ENCODE measurements at regions not wholly inside any gene's neighbourhood (a gene's known extent, or its start where the extent isn't known, plus 50 kb on each side); places are given as distances from the start of the nearest gene placed in this dataset.

DNA sequence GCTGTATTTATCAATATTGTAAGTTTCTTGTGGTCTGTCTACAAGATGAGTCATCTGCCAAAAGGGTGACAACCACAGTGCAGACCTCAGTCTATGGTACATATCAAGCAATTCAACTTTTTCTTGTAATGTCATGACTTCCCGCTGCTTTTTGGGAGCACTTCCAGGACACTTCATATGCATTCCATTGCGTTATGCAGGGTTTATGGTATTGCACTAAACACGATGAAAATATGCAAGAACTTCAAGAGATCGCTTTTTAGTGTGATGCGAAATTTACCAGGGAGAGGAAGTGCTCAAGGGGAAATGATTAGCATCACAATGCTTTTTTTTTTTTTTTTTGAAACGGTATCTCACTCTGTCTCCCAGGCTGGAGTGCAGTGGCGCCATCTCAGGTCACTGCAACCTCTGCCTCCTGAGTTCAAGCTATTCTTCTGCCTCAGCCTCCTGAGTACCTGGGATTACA is 166.5 kb downstream of the TFAP2A start:
- Mint-ChIP-seq H3K27ac (no peak overlapping the region), H3K27me3 (peaks cover 7% of the 10 kb centered on the region), H3K4me3 (no peak overlapping the region), H3K9me3 (peaks cover 2% of the 10 kb centered on the region), H3K4me1 (no peaks in the 10 kb centered on the region), H3K36me3 (no peaks in the 10 kb centered on the region)
- DNase-seq (ENCODE audit: low spot score in 2 of 2) (no peak), ATAC-seq (ENCODE audit: low read depth) (no peak)

DNA sequence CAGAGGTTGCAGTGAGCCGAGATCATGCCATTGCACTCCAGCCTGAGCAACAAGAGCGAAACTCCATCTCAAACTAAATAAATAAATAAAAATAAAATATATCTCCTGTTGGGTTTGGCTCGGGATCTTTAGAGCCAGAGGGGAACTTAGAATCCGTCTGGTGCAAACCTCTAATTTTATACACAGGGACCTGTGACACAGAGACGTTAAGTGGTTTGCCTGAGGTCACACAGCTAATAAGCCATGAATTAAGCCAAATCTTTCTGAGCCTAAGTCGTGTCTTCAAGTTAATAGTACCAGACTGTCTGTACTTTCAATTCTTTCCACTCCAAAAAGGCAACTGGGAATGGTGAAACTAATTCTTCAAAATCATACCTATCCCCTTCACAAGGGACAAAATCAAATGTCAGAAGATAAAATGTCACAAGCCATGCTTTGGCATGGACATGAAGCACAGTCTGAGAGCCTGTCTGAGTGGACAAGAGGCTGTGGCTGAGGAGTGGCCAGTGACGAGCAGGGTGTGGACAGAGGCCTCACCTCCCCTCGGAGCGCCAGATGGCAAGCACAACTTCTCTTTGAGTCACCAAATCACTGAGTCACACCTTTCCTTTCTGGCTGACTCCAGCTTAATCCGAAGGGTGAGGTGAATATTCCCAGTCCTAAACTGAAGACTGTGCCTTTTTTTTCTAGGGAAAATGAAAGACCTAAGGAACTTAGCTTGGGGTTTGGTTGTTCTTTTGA is 177.4 kb downstream of the TFAP2A start:
- Mint-ChIP-seq H3K27me3 (no peaks in the 10 kb centered on the region), H3K4me1 (no peaks in the 10 kb centered on the region), H3K9me3 (no peaks in the 10 kb centered on the region), H3K36me3 (no peaks in the 10 kb centered on the region), H3K4me3 (no peak overlapping the region), H3K27ac (no peak overlapping the region)
- ATAC-seq (ENCODE audit: low read depth) (no peak), DNase-seq (ENCODE audit: low spot score in 2 of 2) (no peak)

DNA sequence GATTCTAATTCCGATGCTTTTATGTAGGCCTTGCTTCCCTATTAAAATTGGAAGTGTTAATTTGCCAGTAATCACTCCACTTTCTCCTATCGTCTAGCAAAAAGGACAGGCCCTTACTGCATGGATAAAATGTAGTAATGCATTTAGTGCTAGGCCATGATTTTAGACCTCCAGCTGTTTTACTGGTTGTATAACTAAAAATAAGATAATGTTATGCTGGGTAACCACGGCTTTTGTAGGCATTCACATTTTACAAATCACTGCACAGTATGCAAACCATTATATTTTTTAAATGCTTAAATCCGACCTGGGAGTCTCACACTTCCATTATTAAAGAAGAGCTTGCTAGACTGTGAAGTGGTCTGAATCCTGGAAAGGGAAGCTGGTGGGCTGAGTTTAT is 179.5 kb downstream of the TFAP2A start:
- Mint-ChIP-seq H3K27ac (no peak overlapping the region), H3K36me3 (no peaks in the 10 kb centered on the region), H3K27me3 (no peaks in the 10 kb centered on the region), H3K9me3 (peaks cover 3% of the 10 kb centered on the region), H3K4me1 (no peaks in the 10 kb centered on the region), H3K4me3 (no peak overlapping the region)
- ATAC-seq (ENCODE audit: low read depth) (no peak), DNase-seq (ENCODE audit: low spot score in 2 of 2) (no peak)

DNA sequence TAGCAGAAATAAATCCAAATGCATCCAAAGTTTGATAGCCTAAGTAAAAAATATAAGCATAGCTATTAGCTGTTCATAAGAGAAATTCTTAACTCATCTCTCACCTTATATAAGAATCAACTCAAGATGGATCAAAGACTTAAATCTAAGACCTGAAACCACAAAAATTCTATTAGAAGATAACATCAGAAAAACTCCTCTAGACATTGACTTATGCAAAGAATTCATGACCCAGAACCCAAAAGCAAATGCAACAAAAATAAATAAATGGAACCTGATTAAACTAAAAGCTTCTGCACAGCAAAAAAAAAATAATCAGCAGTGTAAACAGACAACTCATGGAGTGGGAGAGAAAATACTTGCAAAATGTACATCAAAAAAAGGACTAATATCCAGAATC is 184.3 kb downstream of the TFAP2A start:
- Mint-ChIP-seq H3K4me3 (no peak overlapping the region), H3K9me3 (peaks cover 9% of the 10 kb centered on the region), H3K4me1 (no peaks in the 10 kb centered on the region), H3K27ac (no peak overlapping the region), H3K36me3 (peaks cover 2% of the 10 kb centered on the region), H3K27me3 (no peaks in the 10 kb centered on the region)
- DNase-seq (ENCODE audit: low spot score in 2 of 2) (no peak), ATAC-seq (ENCODE audit: low read depth) (no peak)

- Mint-ChIP-seq H3K27ac (no peak overlapping the region), H3K27me3 (no peaks in the 10 kb centered on the region), H3K4me1 (no peaks in the 10 kb centered on the region), H3K9me3 (peaks cover 13% of the 10 kb centered on the region), H3K36me3 (peaks cover 2% of the 10 kb centered on the region), H3K4me3 (no peak overlapping the region)
- DNase-seq (ENCODE audit: low spot score in 2 of 2) (no peak), ATAC-seq (ENCODE audit: low read depth) (no peak)
Measured at GRCh38 chr6:10223841-10224240, 191.0 kb downstream of the TFAP2A start.

DNA sequence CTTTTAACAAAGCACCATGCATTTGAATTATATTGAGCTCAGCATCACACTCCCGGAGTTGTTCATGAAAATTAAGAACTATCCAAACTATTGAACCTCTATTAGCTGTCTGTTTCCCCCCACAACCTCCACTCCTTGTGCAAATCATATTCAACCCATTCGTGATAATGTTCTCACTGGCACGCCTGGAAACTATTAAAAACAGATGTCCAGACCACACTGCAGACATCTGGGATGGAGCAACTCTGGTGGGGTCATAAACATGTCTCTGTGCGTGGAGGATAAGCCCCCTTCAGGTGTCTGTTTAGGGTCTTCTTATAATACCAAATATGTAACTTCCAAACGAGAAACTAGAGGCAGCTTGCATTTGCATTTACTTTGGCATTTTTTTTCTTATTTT is 193.7 kb downstream of the TFAP2A start:
- Mint-ChIP-seq H3K9me3 (peaks cover 12% of the 10 kb centered on the region), H3K4me3 (no peak overlapping the region)

GRCh38 chr6:10219510-10219909 is 195.4 kb downstream of the TFAP2A start:
- Mint-ChIP-seq H3K27me3 (no peaks in the 10 kb centered on the region), H3K4me3 (no peak overlapping the region)
- ATAC-seq (ENCODE audit: low read depth): no peak

More for the DNA sequence above, 193.7 kb downstream of the TFAP2A start:
- Mint-ChIP-seq H3K4me1 (no peaks in the 10 kb centered on the region), H3K36me3 (peaks cover 2% of the 10 kb centered on the region), H3K27ac (no peak overlapping the region), H3K27me3 (no peaks in the 10 kb centered on the region)
- ATAC-seq (ENCODE audit: low read depth) (no peak), DNase-seq (ENCODE audit: low spot score in 2 of 2) (no peak)

DNA sequence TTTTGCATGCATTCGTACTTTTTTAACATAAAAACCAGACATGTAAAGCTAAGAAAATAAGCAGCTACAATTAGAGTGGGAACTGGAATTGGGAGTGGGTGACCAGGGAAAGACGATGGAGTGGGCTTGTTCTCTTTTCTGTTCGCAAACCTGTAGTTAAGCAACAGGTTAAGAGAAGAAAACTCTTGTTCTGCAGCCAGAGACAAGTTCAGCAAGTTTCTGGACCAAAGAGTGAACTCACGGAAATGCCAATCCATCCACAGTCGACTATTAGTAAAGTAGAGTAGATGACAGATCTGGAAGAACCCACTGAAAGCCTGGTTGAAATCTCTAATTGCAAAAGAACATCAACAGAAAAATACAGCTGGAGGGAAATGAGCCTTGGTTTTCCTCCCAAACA is 197.8 kb downstream of the TFAP2A start:
- peaks cover 5% of the 10 kb centered on the region for H3K9me3 Mint-ChIP-seq
- H3K27ac Mint-ChIP-seq: no peak overlapping the region
- DNase-seq (ENCODE audit: low spot score in 2 of 2): no peak
- no peak for ATAC-seq (ENCODE audit: low read depth)
- no peak overlapping the region for H3K4me3 Mint-ChIP-seq
- no peaks in the 10 kb centered on the region for H3K4me1 Mint-ChIP-seq
- H3K27me3 Mint-ChIP-seq: no peaks in the 10 kb centered on the region
- H3K36me3 Mint-ChIP-seq: no peaks in the 10 kb centered on the region

More at GRCh38 chr6:10219510-10219909, 195.4 kb downstream of the TFAP2A start:
- no peak for DNase-seq (ENCODE audit: low spot score in 2 of 2)
- Mint-ChIP-seq H3K27ac (no peak overlapping the region), H3K9me3 (peaks cover 3% of the 10 kb centered on the region), H3K4me1 (no peaks in the 10 kb centered on the region), H3K36me3 (no peaks in the 10 kb centered on the region)

DNA sequence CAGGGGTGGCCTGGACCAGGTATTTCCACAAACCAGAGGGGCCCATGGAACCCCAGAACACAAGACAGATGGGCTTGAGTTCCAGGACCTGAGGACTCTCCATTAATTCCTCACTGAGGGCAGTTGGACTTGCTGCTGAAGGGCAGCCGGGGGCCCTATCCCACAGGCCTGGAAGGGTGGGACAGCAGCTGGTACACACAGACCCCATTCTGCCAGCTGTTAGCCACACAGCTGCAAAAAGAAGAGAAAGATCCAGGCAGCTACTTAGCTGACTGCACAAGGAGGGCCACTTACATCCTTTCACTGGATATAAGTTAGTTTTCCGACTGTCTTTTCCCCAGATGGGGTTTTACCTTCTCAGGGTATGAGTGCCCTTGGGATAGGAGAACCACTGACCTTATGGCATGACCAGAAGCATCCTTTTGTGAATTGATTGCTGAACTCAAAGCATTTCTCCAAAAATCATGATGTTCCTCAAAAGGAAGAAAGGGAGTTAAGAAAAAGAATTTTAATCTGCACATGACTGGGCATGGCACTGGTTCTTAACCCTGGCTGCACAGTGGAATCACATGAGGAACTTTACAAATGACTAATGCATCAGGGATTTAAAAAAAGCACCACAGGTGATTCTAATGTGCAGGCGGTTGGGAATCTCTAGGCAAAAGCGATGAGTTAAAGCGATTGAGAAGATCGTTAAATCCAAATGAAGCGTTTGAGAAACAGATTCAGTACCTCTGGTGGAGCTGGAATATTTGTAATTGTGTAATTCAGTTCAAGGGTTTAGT is 199.4 kb downstream of the TFAP2A start:
- ATAC-seq (ENCODE audit: low read depth) (no peak), DNase-seq (ENCODE audit: low spot score in 2 of 2) (no peak)
- peaks cover 5% of the 10 kb centered on the region for H3K9me3 Mint-ChIP-seq
- no peak overlapping the region for H3K27ac Mint-ChIP-seq
- H3K4me1 Mint-ChIP-seq: no peaks in the 10 kb centered on the region
- H3K36me3 Mint-ChIP-seq: no peaks in the 10 kb centered on the region
- no peak overlapping the region for H3K4me3 Mint-ChIP-seq
- H3K27me3 Mint-ChIP-seq: no peaks in the 10 kb centered on the region

DNA sequence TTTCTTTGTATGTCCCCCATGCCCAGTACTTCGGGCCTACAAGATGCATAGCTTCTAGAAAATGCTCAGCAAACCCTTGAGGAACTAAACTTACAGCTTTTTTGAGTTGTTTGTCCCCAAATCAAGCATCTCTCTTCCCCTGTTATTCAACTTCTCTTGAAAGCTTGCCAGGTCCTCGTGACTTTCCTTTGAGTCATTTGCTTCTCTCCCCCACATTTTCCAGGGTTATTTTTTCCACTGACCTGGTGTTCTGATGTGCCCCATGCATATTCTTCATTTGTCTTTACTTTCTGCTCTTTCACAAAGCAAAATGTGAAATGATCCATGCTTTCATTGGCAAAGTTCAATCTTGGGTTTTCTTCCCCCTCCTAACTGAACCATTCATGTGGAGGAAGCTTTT is 204.8 kb downstream of the TFAP2A start:
- ATAC-seq (ENCODE audit: low read depth) (no peak), DNase-seq (ENCODE audit: low spot score in 2 of 2) (no peak)
- H3K27me3 Mint-ChIP-seq: peaks cover 4% of the 10 kb centered on the region
- H3K4me1 Mint-ChIP-seq: no peaks in the 10 kb centered on the region
- H3K27ac Mint-ChIP-seq: no peak overlapping the region
- peaks cover 4% of the 10 kb centered on the region for H3K9me3 Mint-ChIP-seq
- no peaks in the 10 kb centered on the region for H3K36me3 Mint-ChIP-seq
- no peak overlapping the region for H3K4me3 Mint-ChIP-seq

DNA sequence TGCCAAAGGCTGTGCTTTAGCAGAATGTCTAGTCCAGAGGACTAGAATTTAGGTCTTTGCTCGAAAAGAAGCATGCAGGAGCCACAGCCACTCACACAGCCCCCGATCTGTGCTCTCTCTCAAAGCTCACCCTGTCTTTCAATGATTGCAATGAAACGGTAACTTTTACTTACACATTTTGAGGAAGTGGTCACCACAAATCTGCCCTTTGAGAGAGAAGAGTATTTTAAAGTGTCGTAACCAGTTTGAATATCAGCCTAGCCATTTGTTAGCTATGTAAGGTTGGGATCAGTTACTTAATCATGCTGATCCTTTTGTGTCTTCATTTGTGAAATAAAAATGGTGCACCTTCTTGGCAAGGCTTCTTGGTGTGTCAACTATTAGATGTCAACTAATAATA is 209.0 kb downstream of the TFAP2A start:
- ATAC-seq (ENCODE audit: low read depth): no peak
- no peak overlapping the region for H3K4me3 Mint-ChIP-seq
- DNase-seq (ENCODE audit: low spot score in 2 of 2): no peak

DNA sequence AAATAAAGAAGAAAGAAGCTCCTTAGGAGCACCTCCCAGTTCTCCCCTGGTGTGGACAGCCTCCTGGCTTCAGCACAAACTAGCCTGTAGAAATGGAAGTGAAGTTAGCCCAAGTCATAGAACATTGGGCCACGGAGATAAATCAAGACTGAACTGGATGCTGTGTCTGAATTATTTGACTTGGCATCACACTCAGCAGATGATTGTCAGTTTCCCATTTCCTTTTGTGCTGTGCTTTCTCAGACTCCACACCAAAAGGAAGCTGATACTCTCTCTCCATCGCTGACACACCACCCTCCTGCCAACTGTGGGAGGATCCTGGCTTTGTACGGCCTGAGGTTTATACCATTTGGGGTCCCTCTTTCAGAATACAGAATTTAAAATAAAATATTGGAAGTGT is 209.8 kb downstream of the TFAP2A start:
- no peaks in the 10 kb centered on the region for H3K36me3 Mint-ChIP-seq
- H3K9me3 Mint-ChIP-seq: peaks cover 3% of the 10 kb centered on the region
- H3K4me3 Mint-ChIP-seq: no peak overlapping the region
- no peak overlapping the region for H3K27ac Mint-ChIP-seq
- peaks cover 4% of the 10 kb centered on the region for H3K27me3 Mint-ChIP-seq
- no peak for DNase-seq (ENCODE audit: low spot score in 2 of 2)
- H3K4me1 Mint-ChIP-seq: no peaks in the 10 kb centered on the region
- no peak for ATAC-seq (ENCODE audit: low read depth)

More for the DNA sequence above, 209.0 kb downstream of the TFAP2A start:
- Mint-ChIP-seq H3K27me3 (peaks cover 4% of the 10 kb centered on the region), H3K36me3 (no peaks in the 10 kb centered on the region), H3K27ac (no peak overlapping the region), H3K9me3 (peaks cover 2% of the 10 kb centered on the region), H3K4me1 (no peaks in the 10 kb centered on the region)

DNA sequence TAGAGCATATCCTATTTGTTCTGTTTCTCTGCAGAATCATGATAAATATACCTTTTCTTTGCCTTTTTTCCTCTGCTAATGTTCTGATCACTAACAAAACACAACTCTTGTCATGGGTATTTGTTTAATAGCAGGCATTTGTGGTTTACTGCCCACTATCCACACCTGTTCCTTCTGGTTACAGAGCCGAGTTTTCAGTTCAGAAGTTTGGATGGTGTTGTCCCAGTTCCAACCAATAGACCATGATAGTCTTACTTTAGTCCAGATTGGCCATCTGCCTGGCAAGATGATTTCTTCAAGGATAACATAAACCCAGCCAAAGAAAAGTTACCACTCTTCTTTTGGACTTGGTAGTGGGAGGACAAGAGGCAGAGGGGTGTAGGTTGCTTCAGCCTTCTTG is 211.2 kb downstream of the TFAP2A start:
- no peak for DNase-seq (ENCODE audit: low spot score in 2 of 2)
- Mint-ChIP-seq H3K9me3 (peaks cover 3% of the 10 kb centered on the region), H3K27ac (no peak overlapping the region), H3K4me3 (no peak overlapping the region), H3K27me3 (peaks cover 2% of the 10 kb centered on the region), H3K4me1 (no peaks in the 10 kb centered on the region), H3K36me3 (no peaks in the 10 kb centered on the region)
- ATAC-seq (ENCODE audit: low read depth): no peak

GRCh38 chr6:10202581-10202980 is 212.3 kb downstream of the TFAP2A start:
- Mint-ChIP-seq H3K4me3 (no peak overlapping the region), H3K4me1 (no peaks in the 10 kb centered on the region), H3K27ac (no peak overlapping the region), H3K27me3 (peaks cover 2% of the 10 kb centered on the region), H3K36me3 (no peaks in the 10 kb centered on the region), H3K9me3 (peaks cover 3% of the 10 kb centered on the region)
- no peak for DNase-seq (ENCODE audit: low spot score in 2 of 2)
- ATAC-seq (ENCODE audit: low read depth): no peak

Data from memory B cell (primary cell).